ENCODE measurements at regions not wholly inside any gene's neighbourhood (a gene's known extent, or its start where the extent isn't known, plus 50 kb on each side); places are given as distances from the start of the nearest gene placed in this dataset.

DNA sequence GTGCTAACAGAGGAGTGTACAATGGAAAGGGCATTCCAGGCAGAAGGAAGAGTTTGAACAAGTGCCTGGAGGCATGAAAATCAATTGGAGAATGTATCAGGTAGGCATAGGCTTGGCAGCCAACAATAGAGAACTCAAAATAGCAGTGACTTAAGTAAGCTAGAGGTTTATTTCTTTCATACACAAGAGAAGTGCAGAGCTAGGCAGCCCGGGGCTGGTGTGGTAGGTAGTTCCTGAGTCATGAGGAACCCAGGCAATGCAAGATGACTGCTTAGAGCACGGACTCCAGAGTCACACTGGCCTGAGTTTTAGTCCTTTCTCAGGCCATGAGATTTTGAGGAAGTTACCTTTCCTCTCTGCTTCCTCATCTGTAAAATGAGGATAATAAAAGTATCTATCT lies 74.8 kb upstream of the LRRN2 start:
- Histone ChIP-seq H3K9me3 (no peaks in the 10 kb centered on the region), H3K4me2 (no peak overlapping the region), H3K4me3 (no peak overlapping the region), H3K4me1 (peaks cover 16% of the 10 kb centered on the region; the same call in 2 of the 3 replicates), H3K27ac (no peak overlapping the region)
- TF ChIP-seq GATA3 (IDR thresholded peaks at IDR 0.05; ENCODE audit: borderline replicate concordance) (no peak), KDM1A (IDR thresholded peaks at IDR 0.05; ENCODE audit: low read depth) (no peak), HEYL (CRISPR knock-in tag; IDR thresholded peaks at IDR 0.05) (no peak), MAFK (IDR thresholded peaks at IDR 0.05; ENCODE audit: partially characterized antibody) (no peak), POLR2AphosphoS2 (conservative IDR thresholded peaks at IDR 0.05; ENCODE audit: low read length) (no peak), HOXB13 (CRISPR knock-in tag; IDR thresholded peaks at IDR 0.05; ENCODE audit: low read depth) (no peak), RCOR1 (IDR thresholded peaks at IDR 0.05; ENCODE audit: low read depth, low read length) (no peak), RNF2 (IDR thresholded peaks at IDR 0.05; ENCODE audit: borderline replicate concordance, low read depth) (no peak)
- POLR2A ChIA-PET = no interaction called here
- DNase-seq (ENCODE audit: low read depth in 1 of 2, low spot score in 1 of 2) = no peak
- CTCF ChIA-PET = interaction anchor here (1.5 to 12.0 kb wide), 7 partner anchors 9 to 193 kb away, joined by 3 to 216 read pairs (median 17); no protein-coding TSS in a partner anchor
- no peak for FAIRE-seq
- 38% methylated on average over 2 of the region's 2 CpGs for WGBS (ENCODE audit: missing lambda C conversion rate)
- no peak for ATAC-seq

DNA sequence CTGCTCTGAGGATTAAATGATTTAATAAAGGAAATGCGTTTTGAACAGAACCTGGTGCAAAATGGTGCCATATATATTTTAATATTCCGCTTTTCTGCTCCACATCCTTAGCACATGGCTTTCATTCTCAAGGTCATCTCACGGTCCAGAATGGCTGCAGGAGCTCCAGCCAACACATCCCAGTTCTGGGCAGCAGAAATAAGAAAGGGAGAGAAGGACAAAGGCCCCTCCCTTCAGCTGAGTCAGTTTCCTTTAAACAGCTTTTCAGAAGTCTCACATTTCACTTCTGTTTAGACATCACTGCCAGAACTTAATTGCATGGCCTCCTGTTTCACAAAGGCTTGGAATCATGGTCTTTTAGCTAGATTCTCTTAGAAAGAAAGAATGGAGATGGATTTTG lies 75.2 kb upstream of the LRRN2 start:
- ATAC-seq = no peak
- ChIA-PET POLR2A (no interaction called here), CTCF (interaction anchor here (1.5 to 12.0 kb wide), 8 partner anchors 9 to 194 kb away, joined by 3 to 216 read pairs (median 15); no protein-coding TSS in a partner anchor)
- H3K4me1 ChIP-seq = peaks cover 16% of the 10 kb centered on the region; the same call in 2 of the 3 replicates
- no peak overlapping the region for H3K27ac ChIP-seq
- no peaks in the 10 kb centered on the region for H3K9me3 ChIP-seq
- FAIRE-seq = no peak
- no peak overlapping the region for H3K4me2 ChIP-seq
- 74% methylated on average over 3 of the region's 3 CpGs for WGBS (ENCODE audit: missing lambda C conversion rate)
- TF ChIP-seq HOXB5 (CRISPR knock-in tag; IDR thresholded peaks at IDR 0.05) = no peak
- H3K4me3 ChIP-seq = no peak overlapping the region
- DNase-seq (ENCODE audit: low read depth in 1 of 2, low spot score in 1 of 2) = no peak

DNA sequence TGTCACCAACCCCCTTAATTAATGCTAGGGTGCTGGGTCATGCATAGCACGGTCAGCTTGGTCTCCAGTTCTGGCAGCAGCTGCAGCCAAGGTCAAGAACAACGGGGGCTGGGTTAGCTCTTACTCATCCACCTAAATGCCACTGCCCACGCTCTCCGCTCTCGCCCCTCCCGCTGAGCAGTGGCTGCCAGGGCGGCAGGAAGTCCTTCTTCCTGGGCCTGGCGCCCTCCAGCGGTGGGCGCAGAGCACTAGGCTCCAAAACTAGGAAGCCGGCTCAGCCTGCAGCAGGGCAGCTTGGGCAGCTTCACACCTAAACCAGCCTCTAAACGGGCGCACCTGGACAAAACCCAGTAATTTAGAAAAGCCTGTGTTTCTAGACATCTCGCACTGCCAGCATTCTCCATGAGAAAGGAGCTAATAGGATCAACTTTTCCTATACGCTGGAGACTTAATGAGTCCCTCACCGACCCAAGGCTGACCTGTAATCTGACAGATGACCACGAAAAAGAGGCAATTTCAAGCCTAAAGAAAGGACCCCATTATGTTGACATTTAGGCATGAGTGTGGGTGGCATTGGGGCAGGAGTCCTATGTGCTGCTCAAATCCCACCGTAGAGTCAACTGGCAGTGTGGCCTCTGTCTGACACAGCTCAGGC lies 78.4 kb upstream of the LRRN2 start:
- Histone ChIP-seq H3K9me3 (no peaks in the 10 kb centered on the region), H3K4me1 (peaks cover 10% of the 10 kb centered on the region; the same call in 2 of the 3 replicates), H3K4me3 (no peak overlapping the region), H3K27ac (peak overlapping the region; percentile 15 to 63; a peak in 3 of 6 replicates), H3K4me2 (peak overlapping the region; percentile 72)
- WGBS (ENCODE audit: missing lambda C conversion rate) = 18% methylated on average over 15 of the region's 18 CpGs
- CTCF ChIA-PET = interaction anchor here (0.6 to 12.0 kb wide), 78 partner anchors 10 to 301 kb away, joined by 3 to 216 read pairs (median 5); partner anchors contain the start of genes LRRN2 and MDM4
- POLR2A ChIA-PET = interaction anchor here (0.5 to 1.2 kb wide), 4 partner anchors 15 to 248 kb away, joined by 3 to 4 read pairs (median 3); no protein-coding TSS in a partner anchor
- DNase-seq (ENCODE audit: low read depth in 1 of 2, low spot score in 1 of 2) = peak; percentile 67 to 81
- FAIRE-seq = no peak
- peak; percentile 94 to 99 for ATAC-seq
- no peak for TF ChIP-seq ZNF302 (CRISPR knock-in tag; IDR thresholded peaks at IDR 0.05)
- TF ChIP-seq, protein P1, sequence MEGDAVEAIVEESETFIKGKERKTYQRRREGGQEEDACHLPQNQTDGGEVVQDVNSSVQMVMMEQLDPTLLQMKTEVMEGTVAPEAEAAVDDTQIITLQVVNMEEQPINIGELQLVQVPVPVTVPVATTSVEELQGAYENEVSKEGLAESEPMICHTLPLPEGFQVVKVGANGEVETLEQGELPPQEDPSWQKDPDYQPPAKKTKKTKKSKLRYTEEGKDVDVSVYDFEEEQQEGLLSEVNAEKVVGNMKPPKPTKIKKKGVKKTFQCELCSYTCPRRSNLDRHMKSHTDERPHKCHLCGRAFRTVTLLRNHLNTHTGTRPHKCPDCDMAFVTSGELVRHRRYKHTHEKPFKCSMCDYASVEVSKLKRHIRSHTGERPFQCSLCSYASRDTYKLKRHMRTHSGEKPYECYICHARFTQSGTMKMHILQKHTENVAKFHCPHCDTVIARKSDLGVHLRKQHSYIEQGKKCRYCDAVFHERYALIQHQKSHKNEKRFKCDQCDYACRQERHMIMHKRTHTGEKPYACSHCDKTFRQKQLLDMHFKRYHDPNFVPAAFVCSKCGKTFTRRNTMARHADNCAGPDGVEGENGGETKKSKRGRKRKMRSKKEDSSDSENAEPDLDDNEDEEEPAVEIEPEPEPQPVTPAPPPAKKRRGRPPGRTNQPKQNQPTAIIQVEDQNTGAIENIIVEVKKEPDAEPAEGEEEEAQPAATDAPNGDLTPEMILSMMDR (IDR thresholded peaks at IDR 0.05) = peak; percentile 92
- 0 out of 2 replicates have a peak, but pooled peaks have one; percentile 32 for TF ChIP-seq MYC (IDR thresholded peaks at IDR 0.05; ENCODE audit: borderline replicate concordance, low read length)
- no peak for TF ChIP-seq FOXS1 (CRISPR knock-in tag; IDR thresholded peaks at IDR 0.05)
- no peak for TF ChIP-seq POLR2A (IDR thresholded peaks at IDR 0.05; ENCODE audit: low read length)
- TF ChIP-seq HOXB13 (CRISPR knock-in tag; IDR thresholded peaks at IDR 0.05; ENCODE audit: low read depth) = no peak
- no peak for TF ChIP-seq EHMT2 (IDR thresholded peaks at IDR 0.05; ENCODE audit: low read depth)
- TF ChIP-seq RNF2 (IDR thresholded peaks at IDR 0.05; ENCODE audit: borderline replicate concordance, low read depth) = no peak
- no peak for TF ChIP-seq RCOR1 (IDR thresholded peaks at IDR 0.05; ENCODE audit: low read depth, low read length)
- TF ChIP-seq SREBF2 (IDR thresholded peaks at IDR 0.05) = no peak
- peak; percentile 95 for TF ChIP-seq SMC3 (IDR thresholded peaks at IDR 0.05)
- TF ChIP-seq, protein P2, sequence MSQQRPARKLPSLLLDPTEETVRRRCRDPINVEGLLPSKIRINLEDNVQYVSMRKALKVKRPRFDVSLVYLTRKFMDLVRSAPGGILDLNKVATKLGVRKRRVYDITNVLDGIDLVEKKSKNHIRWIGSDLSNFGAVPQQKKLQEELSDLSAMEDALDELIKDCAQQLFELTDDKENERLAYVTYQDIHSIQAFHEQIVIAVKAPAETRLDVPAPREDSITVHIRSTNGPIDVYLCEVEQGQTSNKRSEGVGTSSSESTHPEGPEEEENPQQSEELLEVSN (IDR thresholded peaks at IDR 0.05; ENCODE audit: borderline replicate concordance, low read depth) = no peak
- TF ChIP-seq MAZ (IDR thresholded peaks at IDR 0.05; ENCODE audit: borderline replicate concordance, low read depth, low read length) = 0 out of 2 replicates have a peak, but pooled peaks have one; percentile 58
- TF ChIP-seq, protein P3, sequence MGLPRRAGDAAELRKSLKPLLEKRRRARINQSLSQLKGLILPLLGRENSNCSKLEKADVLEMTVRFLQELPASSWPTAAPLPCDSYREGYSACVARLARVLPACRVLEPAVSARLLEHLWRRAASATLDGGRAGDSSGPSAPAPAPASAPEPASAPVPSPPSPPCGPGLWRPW (IDR thresholded peaks at IDR 0.05) = no peak
- no peak for TF ChIP-seq JUNB (IDR thresholded peaks at IDR 0.05)
- no peak for TF ChIP-seq CHD2 (IDR thresholded peaks at IDR 0.05; ENCODE audit: low read length, partially characterized antibody)
- TF ChIP-seq, protein P4, sequence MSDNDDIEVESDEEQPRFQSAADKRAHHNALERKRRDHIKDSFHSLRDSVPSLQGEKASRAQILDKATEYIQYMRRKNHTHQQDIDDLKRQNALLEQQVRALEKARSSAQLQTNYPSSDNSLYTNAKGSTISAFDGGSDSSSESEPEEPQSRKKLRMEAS (IDR thresholded peaks at IDR 0.05) = peak; percentile 53; the same call in 1 of the 2 replicates
- no peak for TF ChIP-seq EP300 (IDR thresholded peaks at IDR 0.05)
- TF ChIP-seq, protein P5, sequence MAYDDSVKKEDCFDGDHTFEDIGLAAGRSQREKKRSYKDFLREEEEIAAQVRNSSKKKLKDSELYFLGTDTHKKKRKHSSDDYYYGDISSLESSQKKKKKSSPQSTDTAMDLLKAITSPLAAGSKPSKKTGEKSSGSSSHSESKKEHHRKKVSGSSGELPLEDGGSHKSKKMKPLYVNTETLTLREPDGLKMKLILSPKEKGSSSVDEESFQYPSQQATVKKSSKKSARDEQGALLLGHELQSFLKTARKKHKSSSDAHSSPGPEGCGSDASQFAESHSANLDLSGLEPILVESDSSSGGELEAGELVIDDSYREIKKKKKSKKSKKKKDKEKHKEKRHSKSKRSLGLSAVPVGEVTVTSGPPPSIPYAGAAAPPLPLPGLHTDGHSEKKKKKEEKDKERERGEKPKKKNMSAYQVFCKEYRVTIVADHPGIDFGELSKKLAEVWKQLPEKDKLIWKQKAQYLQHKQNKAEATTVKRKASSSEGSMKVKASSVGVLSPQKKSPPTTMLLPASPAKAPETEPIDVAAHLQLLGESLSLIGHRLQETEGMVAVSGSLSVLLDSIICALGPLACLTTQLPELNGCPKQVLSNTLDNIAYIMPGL (CRISPR knock-in tag; IDR thresholded peaks at IDR 0.05; ENCODE audit: borderline replicate concordance) = no peak
- no peak for TF ChIP-seq KDM5A (IDR thresholded peaks at IDR 0.05)
- no peak for TF ChIP-seq TFCP2L1 (CRISPR knock-in tag; IDR thresholded peaks at IDR 0.05)
- no peak for TF ChIP-seq RARB (CRISPR knock-in tag; IDR thresholded peaks at IDR 0.05)
- TF ChIP-seq HDAC2 (IDR thresholded peaks at IDR 0.05) = no peak

Measured in A549 (cell line).